ENCODE measurements at regions not wholly inside any gene's neighbourhood (a gene's known extent, or its start where the extent isn't known, plus 50 kb on each side); places are given as distances from the start of the nearest gene placed in this dataset.

- TF ChIP-seq CTCF (IDR thresholded peaks at IDR 0.05; ENCODE audit: insufficient read depth, low read length) (no peak), REST (IDR thresholded peaks at IDR 0.05; ENCODE audit: insufficient replicate concordance, low read depth) (no peak), POLR2AphosphoS5 (IDR thresholded peaks at IDR 0.05; ENCODE audit: low read depth) (no peak), GABPA (IDR thresholded peaks at IDR 0.05; ENCODE audit: low read depth) (no peak), SPI1 (IDR thresholded peaks at IDR 0.05; ENCODE audit: borderline replicate concordance, low read depth) (no peak)
Observed at GRCh38 chr2:215528555-215528954, 92.7 kb upstream of the FN1 start.

All from HL-60 (cell line).